Esophagus muscularis mucosa (tissue), 3 donors: ENCODE measurements at regions not wholly inside any gene's neighbourhood (a gene's known extent, or its start where the extent isn't known, plus 50 kb on each side); places are given as distances from the start of the nearest gene placed in this dataset.

Source experiments
- CTCF ChIP-seq, 3 experiments: fragments of 200-600 bp in 2 of 3; fragments of 450-650 bp in 1 of 3; sonication (generic) in 2 of 3; IDR thresholded peaks; one replicate each; pipeline ENCODE4 v1.5.1; 2017 to 2019; ENCODE audit warnings: antibody characterized with exemption in 3 of 3, mild to moderate bottlenecking in 2 of 3, moderate library complexity in 1 of 3
- POLR2AphosphoS5 ChIP-seq, 2 donors: sonication (generic); formaldehyde crosslinking; IDR thresholded peaks; one replicate each; pipeline ENCODE4 v1.6.1; 2017; ENCODE audit warnings: antibody characterized with exemption in 2 of 2

- TF ChIP-seq POLR2AphosphoS5 (IDR thresholded peaks at IDR 0.05) (no peak), CTCF (IDR thresholded peaks at IDR 0.05) (no peak)
Observed at GRCh38 chr6:106766201-106766600, 136.8 kb downstream of the QRSL1 start.
